Fibroblast of skin of right quadriceps (primary cell): ENCODE measurements at regions not wholly inside any gene's neighbourhood (a gene's known extent, or its start where the extent isn't known, plus 50 kb on each side); places are given as distances from the start of the nearest gene placed in this dataset.
A peak's percentile ranks its signal among the peaks of the same experiment; 100 is the strongest.
"Not testable (repeated sequence)": the region's sequence is repeated elsewhere in the genome, so short reads cannot be mapped to it uniquely, and the experiment has no call there.

Experiments used
- DNase-seq: peaks from one replicate; pipeline ENCODE4 v3.0.0-alpha.2; 2013

DNA sequence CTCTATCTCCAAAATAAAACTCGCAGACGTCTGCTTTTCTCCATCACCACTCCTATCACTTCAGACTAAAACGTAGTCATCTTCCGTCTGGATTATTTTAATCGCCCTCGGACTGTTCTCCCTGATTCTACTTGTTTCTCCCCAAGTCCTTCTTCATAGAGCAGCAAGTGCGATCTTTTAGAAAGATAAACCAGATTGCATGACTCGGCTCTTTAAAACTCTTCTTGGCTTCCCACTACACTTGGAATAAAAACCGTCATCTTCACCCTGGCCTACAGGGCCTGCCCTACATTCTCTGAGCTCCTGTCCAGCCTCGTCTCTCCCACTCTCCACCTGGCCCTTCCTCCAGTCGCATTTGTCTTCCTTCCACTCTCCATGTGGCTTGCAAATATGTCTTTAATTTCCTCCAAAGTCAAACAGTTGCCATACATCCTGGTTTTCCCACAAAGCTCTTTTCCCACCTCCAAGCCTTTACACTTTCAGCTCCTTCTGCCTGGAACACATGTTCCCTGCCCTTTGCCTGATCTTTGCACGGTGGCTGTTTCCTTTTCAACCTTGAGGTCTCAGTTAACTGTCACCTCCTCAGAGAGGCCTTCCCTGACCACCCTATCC lies 70.5 kb upstream of the DHX40 start:
- DNase-seq = no peak

DNA sequence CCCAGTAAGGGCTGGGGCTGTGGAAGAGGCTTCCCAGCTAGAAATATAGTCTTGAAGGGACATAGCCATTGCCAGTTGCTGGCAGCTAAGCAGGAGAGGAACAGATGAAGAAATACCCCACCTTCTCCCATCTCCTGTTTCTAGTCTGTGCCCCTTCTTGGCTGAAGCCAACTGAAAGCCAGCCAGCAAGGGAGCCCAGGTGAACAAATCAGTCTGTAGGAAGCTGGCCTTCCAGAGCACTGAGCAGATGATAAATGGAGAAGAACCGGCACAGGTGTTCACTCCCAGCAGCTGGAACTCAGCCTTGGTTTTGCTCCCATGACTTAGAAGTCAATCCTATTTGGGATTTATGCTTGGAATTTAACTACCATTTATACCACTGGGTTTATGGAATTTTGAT lies 69.2 kb upstream of the DHX40 start:
- DNase-seq = no peak

DNA sequence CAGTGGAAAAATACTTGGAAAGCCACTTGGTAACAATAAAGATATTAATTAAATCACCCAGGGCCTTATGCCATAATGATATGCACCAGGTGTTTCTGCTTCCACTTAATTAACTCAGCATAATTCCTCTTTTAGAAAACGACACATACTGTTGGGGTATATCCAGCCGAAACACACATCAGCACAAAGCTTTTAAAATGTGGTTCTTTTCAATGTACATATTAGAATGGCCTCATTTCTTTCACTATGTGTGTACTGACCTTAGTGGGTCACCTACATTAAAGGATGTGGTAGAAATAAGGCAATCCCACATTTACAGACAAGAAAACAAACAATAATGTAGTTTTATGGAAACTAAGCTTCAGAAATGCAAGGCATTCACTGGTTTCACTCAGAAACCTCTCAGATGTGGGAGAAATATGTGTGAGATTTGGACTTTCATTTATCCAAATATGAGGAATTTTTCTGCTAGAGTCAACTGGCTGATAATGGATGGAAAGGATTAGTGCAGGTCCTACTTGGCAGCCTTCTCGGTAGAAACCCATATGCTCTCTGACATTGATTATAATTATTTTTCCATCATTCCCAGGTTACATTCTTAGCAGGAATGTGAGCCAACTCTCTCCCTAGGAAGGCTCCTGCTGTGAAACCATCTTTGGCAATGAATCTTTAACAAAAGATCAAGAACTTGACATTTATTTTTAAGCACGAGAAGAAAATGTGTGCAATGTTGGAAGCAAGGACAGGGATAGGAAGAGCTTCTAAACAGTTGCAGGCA lies 66.7 kb upstream of the DHX40 start:
- peak; percentile 72 for DNase-seq

DNA sequence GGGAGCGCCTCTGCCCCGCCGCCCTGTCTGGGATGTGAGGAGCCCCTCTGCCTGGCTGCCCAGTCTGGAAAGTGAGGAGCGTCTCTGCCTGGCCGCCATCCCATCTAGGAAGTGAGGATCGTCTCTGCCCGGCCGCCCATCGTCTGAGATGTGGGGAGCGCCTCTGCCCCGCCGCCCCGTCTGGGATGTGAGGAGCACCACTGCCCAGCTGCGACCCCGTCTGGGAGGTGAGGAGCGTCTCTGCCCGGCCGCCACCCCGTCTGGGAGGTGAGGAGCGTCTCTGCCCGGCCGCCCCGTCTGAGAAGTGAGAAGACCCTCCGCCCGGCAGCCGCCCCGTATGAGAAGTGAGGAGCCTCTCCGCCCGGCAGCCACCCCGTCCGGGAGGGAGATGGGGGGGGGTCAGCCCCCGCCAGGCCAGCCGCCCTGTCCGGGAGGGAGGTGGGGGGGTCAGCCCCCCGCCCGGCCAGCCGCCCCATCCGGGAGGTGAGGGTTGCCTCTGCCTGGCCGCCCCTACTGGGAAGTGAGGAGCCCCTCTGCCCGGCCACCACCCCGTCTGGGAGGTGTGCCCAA lies 65.2 kb upstream of the DHX40 start:
- DNase-seq = not testable (repeated sequence)

DNA sequence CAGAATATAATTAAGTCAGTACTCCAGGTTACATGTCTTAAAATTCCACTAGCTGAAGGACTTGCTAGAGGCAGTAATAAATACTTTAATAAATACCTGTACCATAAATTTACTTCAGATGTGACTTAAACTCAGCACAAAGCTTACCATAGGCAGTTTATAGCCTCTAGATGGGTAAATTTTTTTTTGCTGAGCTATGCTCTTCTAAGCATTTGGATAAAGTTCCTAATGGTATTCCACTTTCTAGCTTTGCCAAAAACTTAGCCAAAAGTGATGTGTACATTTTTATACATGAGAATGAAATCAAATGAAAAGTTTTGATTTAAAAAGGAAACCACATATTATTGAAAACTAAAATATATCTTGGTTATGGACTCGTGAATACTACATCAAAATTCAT lies 63.7 kb upstream of the DHX40 start:
- DNase-seq = no peak

GRCh38 chr17:59502800-59503199 lies 62.6 kb upstream of the DHX40 start:
- no peak for DNase-seq

DNA sequence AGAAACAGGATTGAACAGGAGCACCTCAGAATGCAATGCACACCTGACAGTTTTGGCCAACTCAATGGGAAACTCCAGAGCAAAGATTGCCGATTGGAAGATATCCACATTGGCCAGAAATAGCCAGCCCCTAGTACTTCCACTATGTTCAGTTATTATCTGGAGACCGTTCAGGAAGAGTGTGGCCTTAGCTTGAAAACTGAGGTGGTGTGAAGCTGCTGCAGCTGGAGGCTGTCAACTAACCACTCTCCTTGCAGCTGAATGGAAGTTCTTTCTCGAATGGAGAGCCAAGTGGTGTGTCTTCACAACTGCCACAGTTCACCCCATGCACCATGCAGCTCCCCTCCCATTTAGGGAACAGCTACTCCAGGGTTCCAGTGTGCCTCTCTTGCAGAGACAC lies 61.9 kb upstream of the DHX40 start:
- DNase-seq = no peak

DNA sequence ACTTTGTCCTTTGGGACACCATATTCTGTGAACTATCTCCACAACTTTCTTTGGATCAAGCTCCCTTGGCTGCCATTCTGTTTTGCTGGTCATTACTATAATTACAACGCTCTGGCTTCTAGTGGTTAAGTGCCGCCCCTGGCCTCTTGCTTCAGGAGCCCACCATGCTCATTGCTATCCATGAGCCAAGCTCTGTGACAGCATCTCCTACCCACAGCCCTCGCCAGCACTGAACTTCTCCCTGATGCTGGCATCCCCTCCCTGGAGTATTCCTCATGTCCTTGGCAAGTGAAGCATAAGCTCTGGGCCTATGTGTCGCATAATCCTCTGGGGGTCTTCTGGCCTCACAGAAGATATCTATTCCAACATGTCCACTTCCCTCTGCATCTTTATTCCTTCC lies 60.6 kb upstream of the DHX40 start:
- DNase-seq = no peak

DNA sequence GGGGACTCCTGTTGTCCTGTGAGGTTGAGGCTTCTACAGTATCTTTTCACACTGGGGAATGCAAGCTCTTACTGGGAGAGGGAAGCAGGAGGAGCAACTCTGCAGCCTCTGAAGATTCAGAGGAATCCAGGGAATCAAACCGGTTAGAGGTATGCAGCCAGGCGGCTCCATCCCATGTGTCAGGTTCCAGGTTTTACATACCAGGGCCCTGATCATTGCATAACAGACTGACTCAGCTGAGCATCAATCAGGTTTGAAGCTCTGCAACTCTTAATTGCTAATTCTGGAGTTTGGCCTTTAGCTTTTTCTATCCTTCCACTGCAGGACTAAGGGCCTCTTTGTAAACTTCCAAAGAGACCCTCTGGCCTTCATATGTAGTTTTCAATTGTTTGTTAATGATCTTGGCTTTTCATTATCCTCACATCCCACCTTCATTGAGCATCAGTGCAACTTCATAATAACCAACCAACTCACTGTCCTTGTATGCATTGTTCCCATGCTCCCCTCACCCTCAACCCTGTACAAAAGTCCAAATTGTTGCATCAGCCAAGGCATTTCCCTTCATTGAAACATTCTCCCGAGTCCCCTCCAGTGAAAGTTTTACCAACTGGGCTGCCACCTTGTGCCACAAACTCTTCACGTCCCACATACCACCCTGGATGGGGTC lies 59.7 kb upstream of the DHX40 start:
- peak; percentile 50 for DNase-seq

GRCh38 chr17:59506894-59507726 lies 58.3 kb upstream of the DHX40 start:
- peak; percentile 29 for DNase-seq

DNA sequence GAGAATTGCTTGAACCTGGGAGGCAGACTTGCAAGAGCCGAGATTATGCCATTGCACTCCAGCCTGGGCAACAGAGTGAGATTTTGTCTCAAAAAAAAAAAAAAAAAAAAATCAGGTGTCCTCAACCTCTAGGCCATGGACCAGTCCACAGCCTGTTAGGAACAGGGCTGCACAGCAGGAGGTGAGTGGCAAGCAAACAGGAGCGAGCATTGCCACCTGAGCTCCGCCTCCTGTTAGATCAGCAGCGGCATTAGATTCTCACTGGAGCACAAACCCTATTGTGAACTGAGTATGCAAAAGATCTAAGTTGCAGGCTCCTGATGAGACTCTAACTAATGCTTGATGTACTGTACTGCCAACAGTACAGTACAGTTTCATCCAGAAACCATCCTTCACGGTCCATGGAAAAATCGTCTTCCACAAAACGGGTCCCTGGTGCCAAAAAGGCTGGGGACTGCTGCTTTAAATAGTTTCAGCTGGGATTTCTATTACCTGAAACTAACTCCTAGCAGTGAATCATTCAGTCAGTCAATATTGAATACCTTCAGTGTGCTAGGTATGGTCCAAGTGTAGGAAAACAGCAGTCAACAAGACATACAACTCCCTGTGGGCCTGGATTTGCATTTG lies 56.3 kb upstream of the DHX40 start:
- no peak for DNase-seq

DNA sequence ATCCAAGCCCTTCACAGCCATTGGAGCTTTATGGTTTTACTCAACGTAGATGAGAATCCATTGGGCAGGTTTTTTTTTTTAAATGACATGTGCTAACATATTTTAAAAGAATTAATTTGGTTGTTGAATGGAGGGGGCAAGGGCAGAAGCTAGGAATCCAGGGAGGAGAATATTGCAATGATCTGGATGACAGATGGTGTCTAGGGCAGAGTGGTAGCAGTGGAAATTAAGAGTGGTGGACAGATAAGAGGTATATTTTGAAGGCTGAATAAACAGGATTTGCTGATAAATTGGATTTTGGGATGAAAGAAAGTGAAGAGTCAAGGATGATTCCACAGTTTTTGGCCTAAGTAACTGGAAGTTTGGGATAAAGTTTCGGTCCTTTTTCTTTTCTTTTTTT lies 54.8 kb upstream of the DHX40 start:
- DNase-seq = no peak

DNA sequence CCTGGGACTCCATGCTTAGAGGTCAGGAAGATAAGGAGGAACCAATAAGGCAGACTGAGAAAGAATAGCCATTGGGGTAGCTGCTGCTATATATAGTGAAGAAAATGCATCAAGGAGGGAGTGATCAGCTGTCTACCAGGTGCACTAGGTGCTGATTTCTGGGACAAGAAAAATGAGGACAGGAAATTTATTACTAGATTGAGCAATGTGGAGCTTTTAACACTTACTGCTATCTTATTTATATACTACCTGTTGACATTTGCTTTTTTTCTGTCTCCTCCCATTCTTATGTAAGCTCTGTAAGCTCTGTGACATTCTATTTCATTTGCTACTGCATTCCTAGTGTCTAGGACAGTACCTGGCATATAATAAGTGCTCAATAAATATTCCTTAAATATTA lies 53.7 kb upstream of the DHX40 start:
- no peak for DNase-seq

DNA sequence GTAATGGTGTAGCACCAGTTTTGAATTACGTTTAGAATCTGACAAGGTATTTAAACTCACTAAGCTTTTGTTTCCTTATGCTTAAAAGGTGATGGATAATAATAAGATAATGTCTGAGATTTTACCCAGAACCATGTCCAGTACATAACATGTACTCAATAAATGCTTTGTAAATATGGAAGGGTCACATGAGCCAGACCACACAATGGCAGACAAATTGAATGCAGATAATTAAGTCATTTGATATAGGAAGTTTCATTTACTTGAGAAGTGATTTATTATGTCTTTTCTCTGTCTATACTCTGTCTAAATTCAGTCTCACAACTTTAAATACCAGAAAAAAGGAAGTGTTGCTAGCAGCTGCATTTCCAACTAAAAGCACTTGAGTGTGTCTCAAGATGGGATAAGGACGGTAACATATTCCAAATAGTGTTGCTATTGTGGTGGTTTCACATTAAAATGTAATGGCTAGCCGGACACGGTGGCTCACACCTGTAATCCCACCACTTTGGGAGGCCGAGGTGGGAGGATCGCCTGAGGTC lies 52.5 kb upstream of the DHX40 start:
- DNase-seq = no peak

DNA sequence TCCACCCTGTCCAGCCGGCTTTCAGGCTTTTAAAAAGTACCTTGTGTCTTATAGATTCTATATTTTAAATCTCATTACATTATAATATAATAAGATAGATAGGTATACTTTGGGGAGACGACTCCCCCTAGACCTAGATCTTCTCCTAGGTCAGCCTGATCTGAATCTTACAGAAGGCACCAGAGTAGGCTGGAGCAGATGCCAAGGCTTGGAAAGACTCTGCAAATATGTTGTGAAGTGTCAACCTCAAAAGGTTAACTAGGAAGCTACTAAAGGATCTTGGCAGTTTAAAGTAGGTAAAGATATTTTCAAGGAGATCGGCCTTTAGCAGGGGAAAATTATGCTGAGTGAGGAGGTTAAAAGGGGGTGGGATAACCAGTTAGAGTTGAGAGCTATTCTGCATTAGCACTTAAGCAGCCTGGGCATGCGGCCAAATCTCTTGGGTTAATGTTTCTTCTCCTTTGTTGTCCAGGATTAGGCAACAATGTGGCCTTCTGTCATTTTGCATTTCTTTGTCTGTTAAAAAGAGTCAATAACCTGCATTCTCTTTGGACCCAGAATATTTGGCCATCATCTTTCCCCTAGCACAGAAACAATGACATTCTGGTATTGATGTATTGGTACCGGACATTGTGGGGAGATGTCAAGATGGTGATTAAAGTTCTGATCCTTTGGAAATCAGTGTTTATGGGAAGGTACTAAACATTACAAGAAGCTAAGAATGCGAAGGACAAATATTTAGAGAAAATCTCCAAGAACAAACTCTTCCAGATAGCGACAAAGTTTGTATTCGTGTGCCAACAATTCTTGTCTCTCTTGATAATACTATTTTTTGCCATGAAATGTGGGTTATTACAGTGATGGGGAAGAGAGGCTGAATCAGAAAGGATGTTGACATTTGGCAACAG lies 51.2 kb upstream of the DHX40 start:
- peak; percentile 76 for DNase-seq
